Dermis blood vessel endothelial cell (primary cell): ENCODE measurements at regions not wholly inside any gene's neighbourhood (a gene's known extent, or its start where the extent isn't known, plus 50 kb on each side); places are given as distances from the start of the nearest gene placed in this dataset.

Source experiments
- DNase-seq: peaks from one replicate; pipeline ENCODE4 v3.0.0; 2010

DNA sequence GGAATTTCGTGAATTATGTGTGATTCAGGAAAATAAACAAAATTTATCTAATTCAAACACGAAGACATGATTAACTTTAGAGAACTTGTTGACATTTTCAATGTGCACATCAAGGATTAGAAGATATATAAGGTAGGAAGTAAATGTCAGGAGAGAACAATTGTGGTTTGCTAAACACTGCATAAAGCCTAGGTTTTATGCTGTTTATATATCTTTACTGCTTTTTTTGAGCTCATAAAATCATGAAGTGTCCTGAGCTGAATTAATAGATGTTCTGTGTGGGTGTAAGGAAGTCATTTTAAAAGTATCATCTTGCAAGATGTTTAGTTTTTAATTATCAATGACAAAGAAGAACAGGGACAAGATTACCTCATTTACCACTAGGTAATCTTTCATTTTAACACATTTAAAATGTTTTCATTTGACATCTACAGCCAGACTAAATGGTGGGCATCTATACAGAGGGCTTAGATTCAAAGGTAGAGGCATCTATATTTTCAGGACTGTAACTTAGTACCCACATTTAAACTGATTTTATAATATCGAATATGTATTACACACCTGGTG, 382.8 kb downstream of the ADAMTS20 start:
- DNase-seq, result no peak

DNA sequence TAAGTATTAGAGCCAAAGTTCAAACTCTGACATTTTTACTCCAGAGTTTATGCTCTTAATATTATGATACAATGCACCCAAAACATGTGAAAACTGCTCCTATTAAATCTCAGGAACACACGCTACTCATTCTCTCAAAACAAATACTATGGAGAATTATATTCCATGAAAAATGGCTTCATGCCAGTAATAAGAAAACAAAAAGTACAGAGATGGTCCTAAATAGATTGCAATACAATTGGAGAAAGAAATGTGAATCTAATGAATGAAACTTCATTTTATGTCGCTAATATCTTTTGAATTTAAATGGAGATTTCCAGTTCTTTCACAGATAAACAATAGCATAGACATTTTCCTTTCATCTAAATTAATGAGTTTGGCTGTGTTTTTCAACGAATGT, 384.3 kb downstream of the ADAMTS20 start:
- DNase-seq, result peak; percentile 18

DNA sequence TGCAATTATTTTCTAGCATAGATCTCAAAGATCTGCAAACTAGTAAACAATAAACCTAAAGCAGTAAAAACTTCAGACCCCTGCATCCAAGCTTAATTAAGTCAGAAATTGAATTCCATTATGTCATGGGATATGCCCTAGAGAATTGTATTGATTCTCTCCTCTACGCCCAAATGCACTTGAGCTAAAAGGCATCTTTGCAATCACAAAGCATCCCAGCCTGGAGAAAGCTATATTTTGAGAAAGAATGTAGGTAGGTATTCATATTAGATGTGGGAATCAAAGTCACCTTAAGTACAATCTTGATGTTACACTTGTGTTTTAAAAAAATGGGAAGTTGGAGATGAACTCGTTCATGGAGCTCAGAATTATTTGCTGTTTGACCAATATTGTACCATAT, 386.7 kb downstream of the ADAMTS20 start:
- DNase-seq, result no peak

DNA sequence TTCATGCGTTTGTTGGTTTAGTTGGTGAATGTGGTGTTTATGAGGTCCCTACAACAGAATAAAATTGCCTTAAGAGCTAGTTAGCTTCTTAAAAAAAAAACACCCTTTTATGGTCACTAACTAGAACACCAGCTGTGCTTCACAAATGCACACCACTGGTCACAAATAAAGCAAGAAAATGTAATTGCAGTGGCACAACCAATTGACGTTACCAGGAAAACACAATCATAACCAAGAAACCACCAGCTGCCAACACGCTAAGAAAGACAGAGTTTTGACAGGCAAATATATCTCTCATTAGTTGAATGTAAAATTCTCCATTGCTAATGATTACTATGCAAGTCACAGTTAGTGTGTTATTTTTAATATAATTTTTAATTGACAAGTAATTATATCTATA, 389.9 kb downstream of the ADAMTS20 start:
- DNase-seq, result no peak

DNA sequence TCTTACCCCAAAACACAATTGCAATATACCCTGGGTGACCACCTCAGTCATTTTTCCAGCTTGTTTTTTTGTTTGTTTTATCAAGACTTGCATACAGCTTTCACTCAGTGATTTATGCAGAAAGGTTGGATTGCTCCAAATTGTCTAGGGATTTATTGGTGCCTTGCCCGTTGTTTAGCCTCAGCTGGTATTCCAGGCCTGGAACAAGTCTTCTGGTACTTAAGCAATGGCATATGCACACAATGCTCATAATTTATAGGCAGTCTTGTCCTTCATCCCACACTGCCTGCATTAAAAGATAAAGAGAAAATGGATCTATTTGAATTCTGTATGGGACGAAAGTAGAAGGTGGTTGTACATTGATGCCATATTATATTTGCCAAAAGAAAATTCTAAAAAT, 392.5 kb downstream of the ADAMTS20 start:
- DNase-seq, result no peak

DNA sequence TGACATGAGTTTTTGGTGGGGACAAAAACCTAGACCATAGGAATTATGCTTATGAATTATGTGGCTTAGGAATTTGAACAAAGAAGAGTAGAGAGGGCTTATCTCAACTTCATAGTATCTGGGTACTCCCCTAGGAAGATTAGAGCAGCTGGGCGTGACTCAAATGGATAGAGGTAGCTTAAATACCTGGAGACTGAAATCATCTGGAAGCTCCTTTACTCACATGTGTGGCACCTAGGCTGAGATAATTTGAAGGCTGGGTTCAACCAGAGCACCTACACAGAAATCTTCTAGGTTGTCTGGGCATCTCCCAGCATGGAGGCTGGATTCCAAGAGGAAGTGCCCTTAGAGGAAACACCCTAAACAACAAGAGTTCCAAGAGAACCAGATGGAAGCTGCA, 393.9 kb downstream of the ADAMTS20 start:
- no peak for DNase-seq

DNA sequence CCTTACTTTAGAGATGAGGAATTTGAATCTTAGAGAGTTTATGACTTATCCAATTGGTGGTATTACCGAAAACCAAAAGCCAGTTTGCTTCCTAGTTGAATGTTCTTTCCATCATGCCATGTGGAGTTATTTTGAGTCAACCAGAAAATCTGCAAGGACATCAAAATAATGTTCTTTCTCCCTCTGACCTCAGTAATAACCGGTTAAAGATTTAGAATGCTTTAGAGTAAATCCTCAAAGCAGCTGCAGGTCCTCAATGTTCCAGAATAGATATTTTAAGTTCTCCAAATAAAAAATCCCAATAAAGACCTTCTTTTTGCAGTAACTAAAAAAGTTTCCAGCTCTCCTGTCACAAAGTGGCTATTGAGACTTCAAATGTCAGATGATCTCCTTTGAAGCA, 396.6 kb downstream of the ADAMTS20 start:
- DNase-seq, result no peak

DNA sequence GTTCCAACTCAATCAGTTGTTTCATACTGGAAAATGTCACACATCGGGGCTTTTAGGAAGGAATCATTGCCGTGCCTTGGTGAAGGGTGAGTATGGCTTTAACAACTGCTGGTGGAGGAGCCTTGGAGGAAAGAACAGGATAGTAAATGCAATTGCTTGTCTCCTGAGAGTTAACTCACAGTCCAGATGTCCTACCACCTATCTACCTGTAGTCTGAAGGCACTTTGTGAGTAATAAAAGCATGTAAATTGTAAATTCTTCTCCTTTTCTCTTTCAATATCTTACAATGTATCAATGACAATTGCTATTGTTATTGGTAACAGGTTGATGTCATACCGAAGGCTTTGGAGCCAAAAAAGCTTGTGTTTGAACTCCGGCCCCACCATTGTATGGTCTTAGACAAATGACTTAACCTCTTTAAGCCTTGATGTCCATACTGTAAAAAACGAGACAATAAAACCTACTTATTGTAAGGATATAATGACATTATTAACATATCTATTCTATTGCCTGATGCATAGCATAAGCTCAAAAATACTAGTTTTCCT, 397.4 kb downstream of the ADAMTS20 start:
- DNase-seq, result no peak

DNA sequence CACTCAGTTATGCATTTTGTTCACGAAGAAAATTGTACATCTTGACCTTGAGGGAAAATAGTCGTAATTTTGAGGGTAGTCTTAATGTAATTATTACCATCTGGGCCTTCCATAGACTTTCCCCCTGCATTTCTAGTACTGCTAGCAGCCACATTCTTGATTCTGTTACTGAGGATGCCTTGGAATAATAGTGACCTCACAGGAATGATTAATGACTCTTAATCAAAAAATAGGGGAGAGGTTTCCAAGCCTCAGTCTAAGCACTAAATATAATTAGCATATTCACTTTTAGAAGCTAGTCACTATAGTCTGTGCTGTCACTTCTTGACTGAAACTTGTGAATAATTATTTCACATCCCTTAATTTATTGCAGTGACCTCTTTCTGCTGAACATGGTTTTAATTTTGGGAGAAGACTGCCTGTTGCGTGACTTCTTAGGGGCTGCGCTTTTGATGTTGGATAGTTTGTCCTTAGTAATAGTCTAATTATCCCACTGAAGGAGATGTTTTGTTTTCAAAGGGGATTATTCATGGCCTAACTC, 400.5 kb downstream of the ADAMTS20 start:
- DNase-seq, result no peak

DNA sequence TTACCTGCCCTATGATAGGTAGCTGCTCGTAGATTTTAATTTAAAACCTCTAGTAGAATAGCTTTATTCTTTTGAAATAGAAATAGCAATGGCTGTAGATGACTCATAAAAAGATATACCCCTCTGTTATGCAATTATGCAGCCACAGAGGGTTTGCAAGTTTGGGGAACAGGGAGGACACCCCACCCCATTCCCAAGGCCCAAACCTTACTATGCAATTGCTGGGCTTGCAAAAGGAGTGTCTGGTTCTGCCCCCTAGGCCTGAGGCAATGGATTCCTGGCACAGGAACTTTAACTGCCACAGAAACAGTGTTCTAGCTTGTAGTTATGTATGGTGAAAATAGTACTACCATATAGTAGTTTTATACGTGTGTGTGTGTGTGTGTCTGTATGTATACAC, 403.3 kb downstream of the ADAMTS20 start:
- DNase-seq, result no peak

DNA sequence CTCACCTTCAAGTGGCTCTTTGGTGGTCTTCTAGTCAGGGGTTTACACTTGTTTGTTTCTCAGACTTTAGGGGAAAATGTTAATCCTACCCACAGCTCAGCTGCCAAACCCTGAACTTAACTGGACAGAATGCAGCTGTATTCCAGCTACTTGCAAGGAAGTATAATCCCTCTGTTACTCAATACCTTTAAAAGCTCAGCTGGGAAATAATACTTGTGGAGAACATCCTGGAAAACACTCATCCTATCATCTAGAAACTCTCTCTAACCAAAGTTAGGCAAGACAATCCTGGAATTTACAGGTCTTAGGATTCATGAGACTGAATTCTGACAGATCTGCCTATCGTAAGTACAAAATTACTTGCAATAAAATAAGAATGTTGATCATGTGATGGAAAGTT, 404.1 kb downstream of the ADAMTS20 start:
- DNase-seq, result no peak

DNA sequence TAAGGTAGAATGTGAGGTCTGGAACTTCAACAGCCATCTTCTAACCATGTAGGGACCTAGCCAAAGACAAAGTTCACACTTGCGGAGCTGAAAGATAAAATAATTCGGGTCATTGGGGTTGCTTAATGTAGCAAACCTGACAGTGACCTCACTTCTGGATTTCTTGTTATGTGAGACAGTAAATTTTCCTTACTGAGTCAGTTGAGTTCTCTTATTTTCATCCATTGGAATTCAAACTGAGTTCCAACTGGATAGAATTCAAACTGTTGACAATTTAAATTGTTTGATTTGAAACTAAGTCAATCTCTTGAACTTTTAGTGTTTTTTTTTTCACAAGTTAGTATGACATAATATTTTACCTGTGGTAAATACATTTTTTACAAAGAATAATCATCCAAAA, 406.5 kb downstream of the ADAMTS20 start:
- DNase-seq, result no peak

DNA sequence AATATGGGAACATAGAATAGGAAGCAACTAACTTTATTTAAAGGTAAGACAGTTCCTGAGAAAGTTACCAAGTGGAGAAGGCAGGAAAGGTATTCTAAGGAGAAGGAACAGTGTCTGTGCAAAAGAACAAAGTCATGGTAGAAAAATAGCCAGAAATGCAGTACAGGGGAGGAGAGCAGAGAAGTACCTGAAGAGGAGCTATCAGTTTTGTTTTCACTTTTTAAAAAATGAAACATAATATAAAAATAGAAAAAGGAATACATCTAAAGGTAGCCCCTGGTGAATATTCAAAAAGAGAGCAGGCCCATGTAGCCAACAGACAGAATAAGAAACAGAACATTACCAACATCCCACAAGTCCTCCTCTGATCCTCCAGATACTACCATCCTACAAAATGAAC, 408.7 kb downstream of the ADAMTS20 start:
- DNase-seq, result no peak

DNA sequence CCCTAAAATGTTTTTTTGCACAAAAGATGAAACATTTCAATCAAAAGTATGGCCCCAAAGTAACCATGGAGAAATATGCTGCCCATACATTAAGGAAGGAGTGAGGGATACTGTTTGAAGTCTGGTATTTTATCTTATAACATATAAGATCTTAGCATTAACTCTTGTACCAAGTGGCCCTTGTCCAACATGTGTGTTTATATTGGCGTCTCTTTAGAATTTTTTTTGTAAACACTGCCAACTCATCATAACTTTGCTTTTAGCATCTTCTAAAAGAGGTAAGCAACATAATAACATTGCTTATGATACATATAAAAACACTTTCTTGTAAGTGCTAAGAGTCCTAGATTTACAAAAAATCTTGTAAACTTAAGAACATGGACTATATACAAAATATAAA, 419.7 kb downstream of the ADAMTS20 start:
- no peak for DNase-seq

DNA sequence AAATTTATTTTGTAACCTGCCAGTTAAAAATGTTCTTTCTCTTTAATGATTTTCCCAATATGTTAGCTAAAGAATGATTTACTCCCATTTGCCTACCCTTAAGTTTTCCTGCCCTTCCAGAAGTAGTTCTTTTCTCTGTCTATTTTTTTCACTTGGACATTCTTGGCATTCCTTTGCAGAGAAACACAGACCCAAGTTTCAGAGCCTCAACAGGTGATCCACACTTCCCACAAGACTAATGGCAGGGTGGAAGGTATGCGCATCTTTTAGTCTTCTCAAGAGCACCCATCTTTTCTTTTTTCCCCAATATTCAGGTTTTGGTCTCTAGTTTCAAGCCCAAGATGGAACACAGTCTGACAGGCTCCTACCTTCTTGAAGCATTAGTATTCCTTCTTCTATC, 420.7 kb downstream of the ADAMTS20 start:
- no peak for DNase-seq

DNA sequence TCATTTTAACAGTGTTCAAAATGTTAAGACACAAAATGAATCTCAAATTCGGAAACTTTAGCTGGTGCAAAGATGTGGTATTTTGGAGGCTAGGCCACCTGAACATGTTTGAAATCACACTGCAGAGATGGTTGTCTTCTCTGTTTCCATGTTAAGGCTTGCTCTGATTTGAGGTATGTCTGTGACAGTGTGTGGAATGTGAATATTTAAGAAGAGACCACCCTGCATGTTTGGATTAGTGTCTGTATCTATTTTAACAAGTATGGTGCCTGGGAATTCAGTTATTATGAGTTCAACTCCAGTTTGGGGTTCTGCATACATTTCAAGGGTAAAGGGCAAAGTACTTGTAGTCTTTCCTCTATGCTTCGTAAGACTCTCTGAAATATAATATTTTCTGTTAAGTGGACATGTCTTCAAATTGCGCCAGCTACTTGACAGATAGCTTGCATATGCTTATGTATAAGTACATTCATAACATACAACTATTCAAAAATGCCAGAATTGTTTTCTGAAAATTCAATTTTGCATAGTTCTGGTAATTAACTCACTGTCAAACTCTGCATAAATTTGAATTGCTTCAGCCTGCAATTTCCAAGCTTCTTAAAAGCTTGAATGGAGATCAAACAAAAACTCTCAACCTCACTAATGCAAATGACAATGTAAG, 424.0 kb downstream of the ADAMTS20 start:
- no peak for DNase-seq

DNA sequence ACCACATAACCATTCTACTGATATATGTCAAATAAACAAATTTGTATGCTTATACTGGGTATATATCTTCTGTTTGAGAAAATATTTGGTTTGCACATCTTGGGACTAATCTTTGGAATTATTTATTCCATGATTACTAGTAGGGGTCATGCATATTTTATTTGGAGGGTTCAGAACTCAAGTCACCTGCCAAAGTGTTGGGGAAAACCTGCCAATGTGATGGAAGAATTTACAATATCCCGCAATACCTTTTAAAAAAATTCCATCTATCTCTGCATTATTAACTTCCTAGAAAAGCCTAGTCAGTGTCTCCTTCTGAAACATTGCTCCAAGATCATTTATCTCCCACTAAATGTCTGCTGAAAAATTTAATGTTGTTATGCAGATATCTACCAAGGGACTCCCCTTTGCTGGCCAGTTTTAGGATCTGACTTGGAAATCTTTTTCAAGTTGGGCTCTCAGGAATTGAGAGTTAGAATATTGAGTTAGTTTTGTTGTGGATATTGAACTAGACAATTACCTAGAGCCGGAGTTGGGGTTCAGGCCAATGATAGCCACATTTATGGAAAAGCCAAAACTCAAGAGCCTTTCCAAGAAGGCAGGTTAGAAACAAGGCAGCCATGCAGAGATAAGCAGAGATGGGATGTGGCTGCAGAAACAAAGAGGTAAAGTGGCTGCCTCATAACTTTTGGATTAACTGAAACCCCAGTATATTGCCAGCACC, 425.2 kb downstream of the ADAMTS20 start:
- DNase-seq, result no peak

DNA sequence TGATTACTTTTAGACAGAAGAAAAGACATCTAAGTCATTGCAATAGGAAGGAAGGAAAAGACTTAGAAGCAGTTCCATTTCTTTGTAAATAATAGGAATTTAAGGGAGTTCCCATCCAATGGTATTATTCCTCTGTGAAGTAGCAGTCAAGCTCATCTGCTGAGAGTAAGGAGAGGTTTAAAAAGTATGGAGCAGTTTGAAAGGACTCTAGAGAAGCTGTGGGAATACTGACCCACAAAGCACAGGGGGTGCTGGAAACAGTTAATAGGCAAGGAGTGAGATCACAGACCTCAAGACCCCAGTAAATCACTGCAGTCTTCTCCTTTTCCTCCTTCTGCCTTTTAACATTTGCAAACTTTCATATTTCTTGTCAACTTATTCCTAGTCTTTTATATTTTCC, 428.5 kb downstream of the ADAMTS20 start:
- DNase-seq, result no peak

DNA sequence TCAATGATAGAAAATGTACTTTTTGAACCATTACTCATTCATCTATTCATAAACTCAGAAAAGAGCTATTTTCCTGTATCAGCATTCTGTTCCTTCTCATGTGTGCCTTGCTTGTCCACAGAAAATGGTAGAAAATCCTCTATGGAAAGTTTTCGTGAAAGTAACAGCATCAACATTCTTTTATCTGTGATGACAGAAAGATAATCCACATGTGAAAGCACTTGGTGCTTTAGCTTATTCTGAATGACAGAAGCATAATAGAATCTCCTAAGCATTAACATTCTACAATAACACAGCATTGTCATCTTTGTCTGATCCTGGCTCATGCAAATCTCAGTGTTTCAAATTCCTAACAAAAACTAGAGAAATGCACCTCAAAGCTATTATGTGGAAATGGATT, 431.9 kb downstream of the ADAMTS20 start:
- DNase-seq, result no peak

DNA sequence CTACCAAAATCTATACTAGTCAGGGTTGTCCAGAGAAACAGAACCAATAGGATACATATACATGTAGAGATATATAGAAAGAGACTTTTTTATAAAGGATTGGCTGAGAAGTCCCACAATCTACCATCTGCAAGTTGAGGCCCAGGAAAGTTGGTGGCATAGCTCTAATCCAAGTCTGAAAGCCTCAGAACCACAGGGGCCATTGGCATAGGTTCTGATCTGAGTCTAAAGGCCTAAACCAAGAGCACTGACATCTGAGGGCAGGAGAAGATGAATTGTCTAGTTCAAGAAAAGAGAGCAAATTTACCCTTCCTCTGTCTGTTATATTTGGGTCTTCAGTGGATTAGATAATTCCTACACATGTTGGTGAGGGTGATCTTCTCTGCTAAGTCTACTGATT, 433.1 kb downstream of the ADAMTS20 start:
- DNase-seq, result no peak

DNA sequence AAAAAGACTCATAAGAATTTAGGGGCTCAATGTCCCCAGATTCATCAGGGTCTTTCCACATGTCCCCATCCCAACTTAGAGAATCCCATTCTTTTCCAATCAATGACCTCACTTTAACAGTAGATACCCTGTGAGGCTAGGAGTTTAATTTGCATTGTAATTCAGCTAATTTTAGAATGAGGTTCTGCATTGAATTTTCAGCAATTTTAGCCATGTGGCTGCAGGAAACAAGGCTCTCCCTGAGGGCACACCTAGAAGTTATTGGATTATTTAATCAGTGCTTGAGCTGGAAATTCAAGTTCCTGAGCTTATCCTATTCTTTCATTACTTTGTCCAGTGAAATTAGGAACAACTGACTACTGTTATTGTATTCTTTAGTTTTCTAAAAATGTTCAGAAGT, 433.8 kb downstream of the ADAMTS20 start:
- DNase-seq, result no peak

DNA sequence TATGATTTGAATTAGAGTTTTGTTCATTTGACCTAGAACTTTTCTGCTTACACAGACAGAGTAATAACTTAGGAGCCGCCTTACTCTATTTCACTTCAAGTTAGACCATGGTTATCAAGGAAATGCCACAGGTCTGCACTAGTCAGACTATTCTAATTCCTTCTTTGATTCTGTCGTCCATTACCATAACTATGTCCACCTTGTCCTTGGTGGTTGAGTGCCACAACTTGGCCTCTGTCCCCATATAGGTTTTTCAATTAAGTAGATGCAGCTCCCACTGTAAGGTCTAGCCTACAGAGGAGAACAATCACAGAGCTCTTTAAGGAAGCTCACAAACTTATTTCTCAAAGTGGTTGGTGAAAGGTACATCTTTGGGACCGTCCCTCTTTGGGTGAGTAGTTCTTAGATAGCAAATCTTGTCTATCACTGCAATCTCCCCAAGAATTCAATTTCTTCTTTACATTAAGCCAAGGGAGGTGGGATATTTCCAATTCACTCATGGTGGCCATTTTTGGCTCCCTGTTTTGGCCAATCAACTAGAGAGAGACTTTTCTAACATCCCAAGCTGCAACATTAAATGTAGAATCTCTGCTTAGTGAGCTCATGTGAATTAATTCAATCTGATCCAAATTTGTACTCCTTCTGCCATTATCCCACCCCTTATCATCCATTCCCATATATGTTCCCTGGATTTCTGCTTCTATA, 434.6 kb downstream of the ADAMTS20 start:
- DNase-seq, result no peak
